Progenitor cell of endocrine pancreas (in vitro differentiated cells): ENCODE measurements at regions not wholly inside any gene's neighbourhood (a gene's known extent, or its start where the extent isn't known, plus 50 kb on each side); places are given as distances from the start of the nearest gene placed in this dataset.

ENCODE experiments used
- DNase-seq: peaks from one replicate; pipeline ENCODE4 v3.0.0; 2021; ENCODE audit warnings: low spot score; ENCODE audit not compliant: unreplicated experiment
- H3K27ac Mint-ChIP-seq: 2 replicates; pipeline ENCODE4 v1.8.0; 2021; ENCODE audit warnings: mild to moderate bottlenecking, moderate library complexity, mixed read lengths
- H3K27me3 Mint-ChIP-seq: 2 replicates; pipeline ENCODE4 v1.8.0; 2021; ENCODE audit warnings: mixed read lengths
- H3K36me3 Mint-ChIP-seq: 2 replicates; pipeline ENCODE4 v1.8.0; 2022; ENCODE audit warnings: mixed read lengths; ENCODE audit not compliant: insufficient read depth
- H3K4me1 Mint-ChIP-seq: 2 replicates; pipeline ENCODE4 v1.8.0; 2021; ENCODE audit warnings: low read depth, mixed read lengths
- H3K4me3 Mint-ChIP-seq: 2 replicates; pipeline ENCODE4 v1.8.0; 2021; ENCODE audit warnings: low read depth, mild to moderate bottlenecking, moderate library complexity, mixed read lengths
- H3K9me3 Mint-ChIP-seq: 2 replicates; pipeline ENCODE4 v1.8.0; 2021; ENCODE audit warnings: low read depth, mixed read lengths
- CTCF ChIP-seq: fragments of 200-600 bp; sonication (generic); IDR thresholded peaks from one replicate; pipeline ENCODE4 v1.5.0; 2021; ENCODE audit warnings: antibody characterized with exemption, mild to moderate bottlenecking; ENCODE audit not compliant: unreplicated experiment

GRCh38 chr2:195461010-195461409, 196.0 kb upstream of the SLC39A10 start:
- Mint-ChIP-seq H3K27ac (no peak overlapping the region), H3K9me3 (peaks cover 6% of the 10 kb centered on the region), H3K4me3 (no peak overlapping the region), H3K4me1 (peaks cover 4% of the 10 kb centered on the region), H3K27me3 (no peaks in the 10 kb centered on the region), H3K36me3 (no peaks in the 10 kb centered on the region)
- no peak for TF ChIP-seq CTCF
- DNase-seq: no peak

GRCh38 chr2:195458936-195459335, 198.1 kb upstream of the SLC39A10 start:
- no peak for TF ChIP-seq CTCF
- no peaks in the 10 kb centered on the region for H3K9me3 Mint-ChIP-seq
- H3K27ac Mint-ChIP-seq: no peak overlapping the region
- H3K27me3 Mint-ChIP-seq: no peaks in the 10 kb centered on the region
- H3K4me3 Mint-ChIP-seq: no peak overlapping the region
- DNase-seq: no peak
- H3K36me3 Mint-ChIP-seq: no peaks in the 10 kb centered on the region
- peaks cover 3% of the 10 kb centered on the region for H3K4me1 Mint-ChIP-seq

- TF ChIP-seq CTCF: no peak
- Mint-ChIP-seq H3K9me3 (no peaks in the 10 kb centered on the region), H3K27me3 (no peaks in the 10 kb centered on the region), H3K4me1 (no peaks in the 10 kb centered on the region), H3K27ac (no peak overlapping the region), H3K4me3 (no peak overlapping the region), H3K36me3 (no peaks in the 10 kb centered on the region)
- no peak for DNase-seq
Observed at GRCh38 chr2:195457873-195458272, 199.2 kb upstream of the SLC39A10 start.

- Mint-ChIP-seq H3K9me3 (no peaks in the 10 kb centered on the region), H3K27me3 (no peaks in the 10 kb centered on the region), H3K4me3 (no peak overlapping the region), H3K4me1 (no peaks in the 10 kb centered on the region), H3K36me3 (no peaks in the 10 kb centered on the region), H3K27ac (no peak overlapping the region)
- TF ChIP-seq CTCF: no peak
- no peak for DNase-seq
Observed at GRCh38 chr2:195456771-195457170, 200.3 kb upstream of the SLC39A10 start.

GRCh38 chr2:195451160-195451559, 205.9 kb upstream of the SLC39A10 start:
- H3K36me3 Mint-ChIP-seq: no peaks in the 10 kb centered on the region
- no peaks in the 10 kb centered on the region for H3K27me3 Mint-ChIP-seq
- TF ChIP-seq CTCF: no peak
- no peak overlapping the region for H3K4me3 Mint-ChIP-seq
- H3K4me1 Mint-ChIP-seq: no peaks in the 10 kb centered on the region
- no peak overlapping the region for H3K27ac Mint-ChIP-seq
- no peak for DNase-seq
- no peaks in the 10 kb centered on the region for H3K9me3 Mint-ChIP-seq
